HCT116 (cell line): ENCODE measurements at regions not wholly inside any gene's neighbourhood (a gene's known extent, or its start where the extent isn't known, plus 50 kb on each side); places are given as distances from the start of the nearest gene placed in this dataset.

Experiments
- ATAC-seq: fragments of 200-7000 bp; cut with Tn5 transposase; 2 replicates; pipeline ENCODE4 v1.9.1; 2020; ENCODE audit warnings: mild to moderate bottlenecking, moderate library complexity
- BruUV-seq: library from RNA; stranded (reverse); fragments of 400-500 nt; replicated peaks from 2 replicates; lab custom pipeline; 2021; lab: Mats Ljungman, UMichigan
- CTCF ChIA-PET: fragments of 300-600 bp; sonication (Branson Sonifier 250); formaldehyde crosslinking; loops from one replicate; lab custom pipeline; 2021; ENCODE audit warnings: antibody characterized with exemption; lab: Charles Lee
- POLR2A ChIA-PET: fragments of 300-600, 350-600 bp; sonication (Branson Sonifier 250); formaldehyde crosslinking; loops from one replicate; lab custom pipeline; 2021; ENCODE audit warnings: antibody characterized with exemption; lab: Charles Lee
- RAD21 ChIA-PET, 2 experiments: fragments of 300-600 bp; sonication (Branson Sonifier 250); formaldehyde crosslinking; loops; one replicate each; lab custom pipeline; 2023; ENCODE audit warnings: low total read pairs in 2 of 2; ENCODE audit not compliant: uncharacterized antibody in 2 of 2, unreplicated experiment in 2 of 2, low non-redundant PET in 1 of 2; lab: Charles Lee
- DNase-seq: peaks from one replicate; pipeline ENCODE4 v3.0.0-alpha.2; 2010; ENCODE audit warnings: low read depth, low spot score
- H2AFZ ChIP-seq: fragments of 200-600 bp; shearing (Covaris generic), sonication (generic); 2 replicates; pipeline ENCODE4 v1.6.1; 2017; ENCODE audit warnings: low read depth, mixed run types, mixed read lengths, antibody characterized with exemption, low read length; ENCODE audit not compliant: poor library complexity, severe bottlenecking
- H3K27ac ChIP-seq: 2 replicates; pipeline ENCODE4 v1.5.1; 2012; ENCODE audit warnings: low read depth, low read length
- H3K27me3 ChIP-seq: fragments of 200-600 bp; sonication (generic); 2 replicates; pipeline ENCODE4 v1.6.1; 2016; ENCODE audit warnings: mixed run types, low read length, mixed read lengths; ENCODE audit not compliant: insufficient read depth
- H3K36me3 ChIP-seq, 2 experiments: fragments of 200-500 bp in 1 of 2; fragments of 200-600 bp in 1 of 2; sonication (Bioruptor generic) in 1 of 2; sonication (generic) in 1 of 2; 2 replicates each; pipeline versions ENCODE4 v1.5.1 to v1.6.1; 2014 to 2016; ENCODE audit warnings: low read length in 2 of 2, inconsistent platforms in 1 of 2, mixed read lengths in 1 of 2, mixed run types in 1 of 2; ENCODE audit not compliant: insufficient read depth in 2 of 2, control insufficient read depth in 1 of 2
- H3K4me1 ChIP-seq, 2 experiments: fragments of 200-600 bp in 1 of 2; sonication (generic) in 1 of 2; 2 replicates each; pipeline versions ENCODE4 v1.5.1 to v1.6.1; 2012 to 2017; ENCODE audit warnings: low read length in 2 of 2, inconsistent platforms in 1 of 2, mild to moderate bottlenecking in 1 of 2, mixed read lengths in 1 of 2, mixed run types in 1 of 2, moderate library complexity in 1 of 2; ENCODE audit not compliant: insufficient read depth in 2 of 2, control insufficient read depth in 1 of 2
- H3K4me2 ChIP-seq: fragments of 200-600 bp; sonication (generic); 2 replicates; pipeline ENCODE4 v1.6.1; 2017; ENCODE audit warnings: mixed run types, low read length, mixed read lengths
- H3K4me3 ChIP-seq, 2 experiments: fragments of 200-600 bp in 1 of 2; sonication (generic) in 1 of 2; replicated peaks in 1 of 2; 2 replicates each; pipeline ENCODE4 v1.5.1; 2011 to 2016; ENCODE audit warnings: low read length in 2 of 2, control low read depth in 1 of 2, low read depth in 1 of 2, mild to moderate bottlenecking in 1 of 2, mixed read lengths in 1 of 2, mixed run types in 1 of 2
- H3K79me2 ChIP-seq: fragments of 200-600 bp; sonication (generic); 2 replicates; pipeline ENCODE4 v1.6.1; 2017; ENCODE audit warnings: mild to moderate bottlenecking, mixed run types, low read length, moderate library complexity, mixed read lengths; ENCODE audit not compliant: insufficient read depth
- H3K9ac ChIP-seq: fragments of 200-600 bp; sonication (generic); 2 replicates; pipeline ENCODE4 v1.6.1; 2016; ENCODE audit warnings: low read length, mixed read lengths
- H3K9me2 ChIP-seq: fragments of 200-600 bp; sonication (generic), shearing (Covaris generic); 2 replicates; pipeline ENCODE4 v1.6.1; 2017; ENCODE audit warnings: mixed run types, mild to moderate bottlenecking, moderate library complexity; ENCODE audit not compliant: insufficient read depth
- H3K9me3 ChIP-seq, 2 experiments: fragments of 200-500 bp in 1 of 2; fragments of 200-600 bp in 1 of 2; sonication (Bioruptor generic) in 1 of 2; sonication (generic) in 1 of 2; 2 replicates each; pipeline ENCODE4 v1.6.1; 2014 to 2017; ENCODE audit warnings: low read length in 2 of 2, mixed read lengths in 2 of 2, inconsistent platforms in 1 of 2, low read depth in 1 of 2, mild to moderate bottlenecking in 1 of 2, mixed run types in 1 of 2, moderate library complexity in 1 of 2; ENCODE audit not compliant: control insufficient read depth in 1 of 2, insufficient read depth in 1 of 2
- H4K20me1 ChIP-seq: fragments of 200-600 bp; sonication (generic), shearing (Covaris generic); 2 replicates; pipeline ENCODE4 v1.6.1; 2017; ENCODE audit warnings: mixed run types, mild to moderate bottlenecking, moderate library complexity; ENCODE audit not compliant: insufficient read depth
- CBX3 ChIP-seq: IDR thresholded peaks from 2 replicates; pipeline ENCODE4 v1.6.1; 2012; ENCODE audit warnings: low read depth
- EGR1 ChIP-seq: IDR thresholded peaks from 2 replicates; pipeline ENCODE4 v1.6.1; 2012; ENCODE audit warnings: low read depth
- EZH2 ChIP-seq: fragments of 200-600 bp; sonication (generic); IDR thresholded peaks from 2 replicates; pipeline ENCODE4 v1.6.1; 2017; ENCODE audit warnings: antibody characterized with exemption, mixed run types
- JUND ChIP-seq: IDR thresholded peaks from 2 replicates; pipeline ENCODE4 v1.6.1; 2012
- POLR2AphosphoS5 ChIP-seq: IDR thresholded peaks from 2 replicates; pipeline ENCODE4 v1.6.1; 2011; ENCODE audit warnings: mild to moderate bottlenecking, low read depth, low read length, moderate library complexity
- SIN3A ChIP-seq: IDR thresholded peaks from 2 replicates; pipeline ENCODE4 v1.6.1; 2012; ENCODE audit warnings: low read depth
- intact Hi-C: fragments of 100-400 bp; cut with micrococcal nuclease; formaldehyde crosslinking; loops from 2 replicates; pipeline ENCODE4 v1.10.0; 2022

DNA sequence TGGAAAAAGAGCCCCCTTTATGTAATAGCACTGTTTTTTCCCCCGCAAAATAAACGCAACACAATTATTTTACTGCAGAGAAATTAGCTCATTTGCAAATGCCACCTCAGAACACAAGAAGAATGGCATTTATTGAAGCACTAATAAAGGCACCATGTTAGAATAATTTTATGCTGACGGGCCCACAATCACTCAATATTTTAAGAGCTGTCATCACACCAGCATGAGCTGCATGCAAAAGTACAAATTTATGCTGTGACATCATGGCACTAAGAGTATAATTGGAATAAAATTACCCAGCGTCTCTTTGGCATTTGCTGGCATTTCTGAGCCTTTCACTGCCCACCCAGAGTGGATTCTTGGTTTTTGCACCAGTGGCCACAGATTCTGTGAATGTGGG, 364.6 kb downstream of the TLE4 start:
- no peak for ATAC-seq
- RAD21 ChIA-PET: no interaction called here

DNA sequence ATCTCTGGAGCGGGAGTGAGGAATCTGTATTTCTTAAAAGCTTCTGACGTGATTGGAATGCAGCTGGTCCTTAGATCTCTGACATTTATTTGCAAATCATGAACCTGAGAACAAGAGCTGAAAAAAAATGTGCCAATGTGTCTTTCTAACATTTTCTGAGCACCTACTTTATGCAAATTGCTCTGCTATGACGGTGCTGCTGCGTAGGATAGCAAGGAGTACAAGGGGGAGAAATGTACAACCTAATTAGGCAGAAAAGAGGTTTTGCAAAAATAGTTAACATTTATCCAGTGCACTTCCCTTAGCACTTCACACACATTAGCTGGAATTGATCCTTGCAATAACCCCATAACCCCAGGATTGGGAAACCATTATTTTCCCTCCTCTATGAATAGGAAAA, 357.5 kb downstream of the TLE4 start:
- Histone ChIP-seq H3K79me2 (no peaks in the 10 kb centered on the region), H3K27ac (no peak overlapping the region), H3K36me3 (no peaks in the 10 kb centered on the region), H4K20me1 (no peaks in the 10 kb centered on the region), H3K4me1 (no peaks in the 10 kb centered on the region), H3K9me3 (peaks cover 0 to 12% of the 10 kb centered on the region in 2 experiments; a peak in 1 of 4 replicates), H3K27me3 (no peaks in the 10 kb centered on the region), H2AFZ (no peak overlapping the region), H3K4me3 (no peak overlapping the region), H3K4me2 (no peak overlapping the region), H3K9me2 (no peaks in the 10 kb centered on the region), H3K9ac (no peak overlapping the region)
- intact Hi-C loops: no loop called here
- CTCF ChIA-PET: no interaction called here
- ATAC-seq (no peak), DNase-seq (no peak)
- POLR2A ChIA-PET: no interaction called here
- no peak for TF ChIP-seq CBX3
- TF ChIP-seq SIN3A: no peak
- no peak for TF ChIP-seq EZH2
- TF ChIP-seq JUND: no peak
- no peak for TF ChIP-seq EGR1
- BruUV-seq: no TSS peak
- RAD21 ChIA-PET: no interaction called here

More for the DNA sequence above, 364.6 kb downstream of the TLE4 start:
- intact Hi-C loops: no loop called here
- no peak overlapping the region for H3K4me2 ChIP-seq
- no peak for TF ChIP-seq POLR2AphosphoS5
- TF ChIP-seq, all 23 proteins: peak for 0
- no peak for DNase-seq
- H3K27ac ChIP-seq: no peak overlapping the region
- H3K9me3 ChIP-seq: peaks cover 0 to 17% of the 10 kb centered on the region in 2 experiments; a peak in 2 of 4 replicates
- H3K36me3 ChIP-seq: no peaks in the 10 kb centered on the region
- no peaks in the 10 kb centered on the region for H3K27me3 ChIP-seq
- ChIA-PET CTCF (no interaction called here), POLR2A (no interaction called here)
- H2AFZ ChIP-seq: no peak overlapping the region
- no TSS peak for BruUV-seq
- no peak overlapping the region for H3K9ac ChIP-seq
- no peaks in the 10 kb centered on the region for H4K20me1 ChIP-seq
- H3K4me1 ChIP-seq: no peaks in the 10 kb centered on the region
- no peaks in the 10 kb centered on the region for H3K79me2 ChIP-seq
- H3K4me3 ChIP-seq: no peak overlapping the region
- no peaks in the 10 kb centered on the region for H3K9me2 ChIP-seq
